Fibroblast of upper back skin (primary cell): ENCODE measurements at regions not wholly inside any gene's neighbourhood (a gene's known extent, or its start where the extent isn't known, plus 50 kb on each side); places are given as distances from the start of the nearest gene placed in this dataset.

Experiments
- DNase-seq: peaks from one replicate; pipeline ENCODE4 v3.0.0-alpha.2; 2013

GRCh38 chr4:117327491-117327890, 242.1 kb upstream of the TRAM1L1 start:
- no peak for DNase-seq

- no peak for DNase-seq
Observed at GRCh38 chr4:117328333-117328732, 243.0 kb upstream of the TRAM1L1 start.

- DNase-seq: no peak
Observed at GRCh38 chr4:117331817-117332216, 246.4 kb upstream of the TRAM1L1 start.

- no peak for DNase-seq
Observed at GRCh38 chr4:117334451-117335188, 249.2 kb upstream of the TRAM1L1 start.

GRCh38 chr4:117357437-117357836, 272.1 kb upstream of the TRAM1L1 start:
- peak; percentile 11 for DNase-seq

GRCh38 chr4:117357866-117358265, 272.5 kb upstream of the TRAM1L1 start:
- DNase-seq: no peak

GRCh38 chr4:117370944-117371668, 285.7 kb upstream of the TRAM1L1 start:
- no peak for DNase-seq

GRCh38 chr4:117375101-117375500, 289.7 kb upstream of the TRAM1L1 start:
- DNase-seq: no peak

- DNase-seq: no peak
Observed at GRCh38 chr4:117376692-117377091, 291.3 kb upstream of the TRAM1L1 start.

GRCh38 chr4:117378942-117379341, 293.6 kb upstream of the TRAM1L1 start:
- DNase-seq: no peak

GRCh38 chr4:117383468-117383867, 298.1 kb upstream of the TRAM1L1 start:
- DNase-seq: no peak

GRCh38 chr4:117385526-117385925, 300.1 kb upstream of the TRAM1L1 start:
- peak; percentile 37 for DNase-seq

- DNase-seq: no peak
Observed at GRCh38 chr4:117387072-117387471, 301.7 kb upstream of the TRAM1L1 start.

- peak; percentile 86 for DNase-seq
Observed at GRCh38 chr4:117400039-117400835, 314.9 kb upstream of the TRAM1L1 start.

- DNase-seq: no peak
Observed at GRCh38 chr4:117412661-117413060, 327.3 kb upstream of the TRAM1L1 start.

- peak; percentile 40 for DNase-seq
Observed at GRCh38 chr4:117417856-117418255, 332.5 kb upstream of the TRAM1L1 start.

GRCh38 chr4:117420948-117421347, 335.6 kb upstream of the TRAM1L1 start:
- DNase-seq: no peak

GRCh38 chr4:117421706-117422105, 336.3 kb upstream of the TRAM1L1 start:
- DNase-seq: no peak

- DNase-seq: no peak
Observed at GRCh38 chr4:117422297-117422696, 336.9 kb upstream of the TRAM1L1 start.

GRCh38 chr4:117425636-117426035, 340.3 kb upstream of the TRAM1L1 start:
- no peak for DNase-seq

- DNase-seq: no peak
Observed at GRCh38 chr4:117428536-117428935, 343.2 kb upstream of the TRAM1L1 start.

GRCh38 chr4:117429061-117429460, 343.7 kb upstream of the TRAM1L1 start:
- no peak for DNase-seq

- no peak for DNase-seq
Observed at GRCh38 chr4:117429506-117429905, 344.1 kb upstream of the TRAM1L1 start.

- DNase-seq: no peak
Observed at GRCh38 chr4:117434424-117434823, 349.0 kb upstream of the TRAM1L1 start.
